H1 (cell line): ENCODE measurements at regions not wholly inside any gene's neighbourhood (a gene's known extent, or its start where the extent isn't known, plus 50 kb on each side); places are given as distances from the start of the nearest gene placed in this dataset.

Experiments used
- CTCF ChIA-PET: fragments of 300-600 bp; sonication (Branson Sonifier 250); formaldehyde crosslinking; loops from one replicate; lab custom pipeline; 2021; ENCODE audit not compliant: partially characterized antibody; lab: Charles Lee
- POLR2A ChIA-PET: fragments of 300-600 bp; sonication (Branson Sonifier 250); formaldehyde crosslinking; loops from one replicate; lab custom pipeline; 2021; ENCODE audit warnings: inconsistent platforms; ENCODE audit not compliant: partially characterized antibody; lab: Charles Lee
- DNase-seq, 2 experiments: peaks; one replicate each; pipeline versions ENCODE4 v3.0.0 to v3.0.0-alpha.2; 2010 to 2022; ENCODE audit warnings: low spot score in 2 of 2, low read depth in 1 of 2, mixed read lengths in 1 of 2
- FAIRE-seq: peaks from 2 replicates; lab custom pipeline; 2011; peaks lifted over from hg19 to GRCh38; lab: Jason Lieb, UNC
- H2AFZ ChIP-seq: 2 replicates; pipeline ENCODE4 v1.8.1; 2012; ENCODE audit warnings: low read length, inconsistent platforms
- H2AK5ac ChIP-seq: 2 replicates; pipeline ENCODE4 v1.6.1; 2013; ENCODE audit warnings: low read depth, low read length
- H2BK120ac ChIP-seq: replicated peaks from 2 replicates; pipeline ENCODE3; 2013; ENCODE audit warnings: low read depth, low read length, inconsistent platforms
- H2BK12ac ChIP-seq: 2 replicates; pipeline ENCODE4 v1.6.1; 2013; ENCODE audit warnings: low read depth, low read length
- H2BK15ac ChIP-seq: 2 replicates; pipeline ENCODE4 v1.6.1; 2013; ENCODE audit warnings: low read length
- H2BK20ac ChIP-seq: 2 replicates; pipeline ENCODE4 v1.6.1; 2013; ENCODE audit warnings: low read length
- H2BK5ac ChIP-seq: 2 replicates; pipeline ENCODE4 v1.6.1; 2013; ENCODE audit warnings: low read depth, low read length
- H3K14ac ChIP-seq: 2 replicates; pipeline ENCODE4 v1.6.1; 2013; ENCODE audit warnings: inconsistent platforms; ENCODE audit not compliant: insufficient read length
- H3K18ac ChIP-seq: 2 replicates; pipeline ENCODE4 v1.6.1; 2013; ENCODE audit warnings: low read length; ENCODE audit errors: extremely low read depth
- H3K23ac ChIP-seq: 2 replicates; pipeline ENCODE4 v1.6.1; 2013; ENCODE audit warnings: inconsistent platforms; ENCODE audit not compliant: insufficient read length
- H3K23me2 ChIP-seq: 2 replicates; pipeline ENCODE4 v1.6.1; 2013; ENCODE audit warnings: low read depth, low read length
- H3K27ac ChIP-seq: 2 replicates; pipeline ENCODE4 v1.6.1; 2011; ENCODE audit warnings: low read depth, low read length, inconsistent platforms
- H3K27me3 ChIP-seq, 4 experiments: replicated peaks in 1 of 4; 1 replicate in 1 of 4; 2 replicates in 3 of 4; pipeline versions ENCODE4 v1.6.1 to v1.8.1; 2011 to 2013; ENCODE audit warnings: low read length in 3 of 4, mild to moderate bottlenecking in 3 of 4, inconsistent platforms in 2 of 4, mixed read lengths in 2 of 4, moderate library complexity in 1 of 4; ENCODE audit not compliant: control insufficient read depth in 3 of 4, insufficient read depth in 3 of 4; ENCODE audit errors: extremely low read depth in 1 of 4
- H3K36me3 ChIP-seq, 4 experiments: 2 replicates each; pipeline versions ENCODE4 v1.6.1 to v1.8.1; 2011 to 2013; ENCODE audit warnings: mild to moderate bottlenecking in 4 of 4, low read length in 3 of 4, moderate library complexity in 2 of 4, control low read depth in 1 of 4, inconsistent platforms in 1 of 4; ENCODE audit not compliant: insufficient read depth in 4 of 4, control insufficient read depth in 2 of 4
- H3K4ac ChIP-seq: replicated peaks from 2 replicates; pipeline ENCODE3; 2013; ENCODE audit warnings: low read length, low read depth, mixed read lengths, inconsistent platforms; ENCODE audit not compliant: insufficient read length
- H3K4me1 ChIP-seq, 4 experiments: replicated peaks in 1 of 4; 1 replicate in 1 of 4; 2 replicates in 3 of 4; pipeline versions ENCODE4 v1.6.1 to v1.8.1; 2011 to 2013; ENCODE audit warnings: low read length in 3 of 4, inconsistent platforms in 2 of 4, mixed read lengths in 1 of 4; ENCODE audit not compliant: insufficient read depth in 4 of 4, control insufficient read depth in 3 of 4
- H3K4me2 ChIP-seq, 2 experiments: 2 replicates each; pipeline versions ENCODE4 v1.6.1 to v1.8.1; 2011 to 2013; ENCODE audit warnings: low read depth in 2 of 2, low read length in 2 of 2, control low read depth in 1 of 2, inconsistent platforms in 1 of 2, mild to moderate bottlenecking in 1 of 2; ENCODE audit not compliant: insufficient read depth in 1 of 2
- H3K4me3 ChIP-seq, 4 experiments: fragments of 200-600, 300-600 bp in 1 of 4; sonication (generic), shearing (Covaris generic), sonication (Bioruptor Twin) in 1 of 4; 2 replicates each; pipeline versions ENCODE4 v1.5.1 to v1.8.1; 2011 to 2016; ENCODE audit warnings: low read length in 4 of 4, low read depth in 3 of 4, control low read depth in 2 of 4, inconsistent platforms in 2 of 4, mild to moderate bottlenecking in 2 of 4, mixed read lengths in 1 of 4, moderate library complexity in 1 of 4; ENCODE audit not compliant: insufficient read depth in 2 of 4; ENCODE audit errors: extremely low read depth in 1 of 4
- H3K56ac ChIP-seq: replicated peaks from 2 replicates; pipeline ENCODE3; 2013; ENCODE audit warnings: low read depth, mild to moderate bottlenecking, mixed read lengths, low read length, inconsistent platforms; ENCODE audit not compliant: insufficient read length
- H3K79me1 ChIP-seq: 2 replicates; pipeline ENCODE4 v1.6.1; 2013; ENCODE audit warnings: low read depth, low read length, control low read depth
- H3K79me2 ChIP-seq, 2 experiments: 2 replicates each; pipeline versions ENCODE4 v1.6.1 to v1.8.1; 2012 to 2013; ENCODE audit warnings: low read length in 2 of 2, mild to moderate bottlenecking in 2 of 2, inconsistent platforms in 1 of 2; ENCODE audit not compliant: insufficient read depth in 2 of 2, control insufficient read depth in 1 of 2
- H3K9ac ChIP-seq, 4 experiments: replicated peaks in 1 of 4; 1 replicate in 1 of 4; 2 replicates in 3 of 4; pipeline versions ENCODE4 v1.6.1 to v1.8.1; 2011 to 2013; ENCODE audit warnings: low read depth in 3 of 4, low read length in 3 of 4, control low read depth in 2 of 4, mild to moderate bottlenecking in 2 of 4, moderate library complexity in 2 of 4, inconsistent platforms in 1 of 4; ENCODE audit errors: extremely low read depth in 1 of 4
- H3K9me3 ChIP-seq, 2 experiments: 2 replicates each; pipeline versions ENCODE4 v1.6.1 to v1.8.1; 2012 to 2013; ENCODE audit warnings: mild to moderate bottlenecking in 2 of 2, moderate library complexity in 2 of 2, control low read depth in 1 of 2, inconsistent platforms in 1 of 2, low read depth in 1 of 2, low read length in 1 of 2, mixed read lengths in 1 of 2; ENCODE audit not compliant: insufficient read depth in 2 of 2
- H4K20me1 ChIP-seq, 2 experiments: replicated peaks in 1 of 2; 2 replicates each; pipeline versions ENCODE3 to v1.8.1; 2011 to 2013; ENCODE audit warnings: inconsistent platforms in 2 of 2, low read length in 2 of 2, mild to moderate bottlenecking in 1 of 2; ENCODE audit not compliant: insufficient read depth in 2 of 2, control insufficient read depth in 1 of 2
- H4K5ac ChIP-seq: 2 replicates; pipeline ENCODE4 v1.6.1; 2013; ENCODE audit warnings: low read length, low read depth, mixed read lengths, inconsistent platforms; ENCODE audit not compliant: insufficient read length
- H4K8ac ChIP-seq: 2 replicates; pipeline ENCODE4 v1.8.0; 2013; ENCODE audit warnings: mild to moderate bottlenecking, moderate library complexity, low read length, inconsistent platforms; ENCODE audit not compliant: insufficient read depth; ENCODE audit errors: extremely low read depth
- H4K91ac ChIP-seq: replicated peaks from 2 replicates; pipeline ENCODE3; 2013; ENCODE audit warnings: low read length, mixed read lengths, inconsistent platforms; ENCODE audit not compliant: insufficient read length
- CBX5 ChIP-seq: fragments of 300-800, 300-1000 bp; sonication (generic); IDR thresholded peaks from 2 replicates; pipeline ENCODE4 v1.7.1; 2016; ENCODE audit warnings: antibody characterized with exemption, low read length, low read depth
- CHD1 ChIP-seq: IDR thresholded peaks from 2 replicates; pipeline ENCODE4 v1.6.1; 2012; ENCODE audit warnings: low read depth, low read length, improper control_type of control experiment
- CTBP2 ChIP-seq: IDR thresholded peaks from 2 replicates; pipeline ENCODE4 v1.7.0; 2011; ENCODE audit warnings: borderline replicate concordance, mild to moderate bottlenecking, moderate library complexity, mixed read lengths, low read length; ENCODE audit not compliant: insufficient read depth, insufficient read length
- JUND ChIP-seq: IDR thresholded peaks from 2 replicates; pipeline ENCODE4 v1.6.1; 2011; ENCODE audit warnings: mild to moderate bottlenecking, improper control_type of control experiment, low read length
- NANOG ChIP-seq: IDR thresholded peaks from 2 replicates; pipeline ENCODE4 v1.6.1; 2011; ENCODE audit warnings: low read length, low read depth, mild to moderate bottlenecking, inconsistent platforms; ENCODE audit not compliant: insufficient read depth, poor library complexity, severe bottlenecking
- POLR2AphosphoS5 ChIP-seq: IDR thresholded peaks from 2 replicates; pipeline ENCODE4 v1.6.1; 2011; ENCODE audit warnings: low read depth, low read length
- POU5F1 ChIP-seq: IDR thresholded peaks from 2 replicates; pipeline ENCODE4 v1.6.1; 2011; ENCODE audit warnings: low read depth, mild to moderate bottlenecking, low read length, moderate library complexity
- RAD21 ChIP-seq, 2 experiments: IDR thresholded peaks in 1 of 2; conservative IDR thresholded peaks in 1 of 2; 2 replicates each; pipeline ENCODE4 v1.6.1; 2011; ENCODE audit warnings: low read depth in 2 of 2, low read length in 2 of 2, improper control_type of control experiment in 1 of 2, inconsistent platforms in 1 of 2, mild to moderate bottlenecking in 1 of 2, moderate library complexity in 1 of 2
- TAF7 ChIP-seq: optimal IDR thresholded peaks from 2 replicates; pipeline ENCODE3; 2011; ENCODE audit warnings: low read depth, mild to moderate bottlenecking, inconsistent platforms, low read length, moderate library complexity, borderline replicate concordance
- TBP ChIP-seq: IDR thresholded peaks from 2 replicates; pipeline ENCODE4 v1.6.1; 2011; ENCODE audit warnings: low read depth, low read length, improper control_type of control experiment
- WGBS, 2 experiments: shearing (Covaris generic) in 1 of 2; methylation state at CpG; one replicate each; pipeline versions ENCODE4 v1.1.6 to v1.1.7; 2013 to 2015; ENCODE audit warnings: low lambda C conversion rate in 2 of 2, mixed read lengths in 2 of 2, inconsistent platforms in 1 of 2, low coverage in 1 of 2, missing lambda C conversion rate in 1 of 2; ENCODE audit not compliant: insufficient replicate concordance in 2 of 2, insufficient coverage in 1 of 2, insufficient read length in 1 of 2; ENCODE audit errors: extremely low coverage in 1 of 2, missing lambda C conversion rate in 1 of 2; 5-methylcytosine and 5-hydroxymethylcytosine counted together

GRCh38 chr4:122990891-122991290 is 68.5 kb upstream of the NUDT6 start:
- H3K56ac ChIP-seq: no peak overlapping the region
- no peak overlapping the region for H2AK5ac ChIP-seq
- no peaks in the 10 kb centered on the region for H4K20me1 ChIP-seq
- TF ChIP-seq RAD21 (IDR thresholded peaks at IDR 0.05 in 1 of 2, conservative IDR thresholded peaks at IDR 0.05 in 1 of 2; ENCODE audit: low read depth in 2 of 2, low read length in 2 of 2) (no peak), TAF7 (no peak), NANOG (no peak), POU5F1 (no peak), CBX5 (no peak), CTBP2 (no peak), TBP (no peak), JUND (no peak), POLR2AphosphoS5 (no peak), CHD1 (no peak)
- TF ChIP-seq, all 59 proteins: peak for 0
- Histone ChIP-seq H2BK12ac (no peak overlapping the region), H3K4me1 (no peaks in the 10 kb centered on the region), H3K4me3 (no peak overlapping the region), H3K36me3 (no peaks in the 10 kb centered on the region), H3K27me3 (no peaks in the 10 kb centered on the region), H3K23me2 (no peaks in the 10 kb centered on the region), H4K8ac (no peak overlapping the region), H3K27ac (no peak overlapping the region), H2BK120ac (no peak overlapping the region), H3K9ac (no peak overlapping the region), H2BK20ac (no peak overlapping the region), H2BK15ac (no peak overlapping the region), H4K5ac (no peak overlapping the region), H3K9me3 (no peaks in the 10 kb centered on the region), H2AFZ (no peak overlapping the region), H3K79me1 (no peaks in the 10 kb centered on the region), H3K23ac (no peak overlapping the region), H3K14ac (no peak overlapping the region), H3K4ac (no peak overlapping the region), H3K4me2 (no peak overlapping the region), H3K18ac (no peak overlapping the region), H3K79me2 (peaks cover 0 to 4% of the 10 kb centered on the region in 2 experiments; a peak in 1 of 4 replicates), H4K91ac (no peak overlapping the region), H2BK5ac (no peak overlapping the region)
- ChIA-PET POLR2A (no interaction called here), CTCF (interaction anchor here (0.6 to 1.5 kb wide), 3 partner anchors 13 to 236 kb away, joined by 3 to 5 read pairs (median 3); no protein-coding TSS in a partner anchor)
- DNase-seq: no peak
- 93% methylated on average over 2 of the region's 2 CpGs; no CpG with 5 or more reads in 1 of the 2 experiments for WGBS, 2 experiments
- FAIRE-seq: no peak
